ENCODE measurements at regions not wholly inside any gene's neighbourhood (a gene's known extent, or its start where the extent isn't known, plus 50 kb on each side); places are given as distances from the start of the nearest gene placed in this dataset.

GRCh38 chr12:131619736-131620506 is 91.0 kb upstream of the SFSWAP start:
- H3K79me2 ChIP-seq (ENCODE audit: control insufficient read depth, insufficient read depth, low read length): no peaks in the 10 kb centered on the region
- DNase-seq: no peak
- H2BK120ac ChIP-seq (ENCODE audit: low read depth, low read length): no peak overlapping the region
- H3K4me3 ChIP-seq (ENCODE audit: low read length): no peak overlapping the region
- no peaks in the 10 kb centered on the region for H3K27me3 ChIP-seq (ENCODE audit: insufficient read depth, low read length, poor library complexity)
- H4K5ac ChIP-seq (ENCODE audit: low read length): no peak overlapping the region
- no peak overlapping the region for H3K9ac ChIP-seq (ENCODE audit: low read length)
- H2BK15ac ChIP-seq (replicated peaks; ENCODE audit: low read depth): no peak overlapping the region
- no peaks in the 10 kb centered on the region for H3K36me3 ChIP-seq (ENCODE audit: control insufficient read depth, insufficient read depth, low read length)
- H3K56ac ChIP-seq (ENCODE audit: low read length): no peak overlapping the region
- no peak overlapping the region for H3K27ac ChIP-seq (ENCODE audit: low read depth, low read length)
- no peak overlapping the region for H3K18ac ChIP-seq (ENCODE audit: low read length)
- WGBS (ENCODE audit: extremely low coverage, insufficient coverage, low lambda C conversion rate): no CpG with 5 or more reads among the region's 21 CpGs
- no peak overlapping the region for H4K8ac ChIP-seq (ENCODE audit: low read depth, low read length)
- no peaks in the 10 kb centered on the region for H3K79me1 ChIP-seq (ENCODE audit: low read length)
- H3K4ac ChIP-seq (ENCODE audit: low read depth, low read length): no peak overlapping the region
- H3K4me1 ChIP-seq (ENCODE audit: control insufficient read depth, low read depth, low read length): peaks cover 8% of the 10 kb centered on the region
- H3K4me2 ChIP-seq (ENCODE audit: low read length): no peak overlapping the region
- H3K23ac ChIP-seq (ENCODE audit: low read length): no peak overlapping the region
- H2AK5ac ChIP-seq (ENCODE audit: low read length): no peak overlapping the region
- no peak overlapping the region for H2BK5ac ChIP-seq (ENCODE audit: low read length)

GRCh38 chr12:131620520-131620919 is 90.4 kb upstream of the SFSWAP start:
- Histone ChIP-seq H3K79me2 (ENCODE audit: control insufficient read depth, insufficient read depth, low read length) (no peaks in the 10 kb centered on the region), H3K56ac (ENCODE audit: low read length) (no peak overlapping the region), H3K18ac (ENCODE audit: low read length) (no peak overlapping the region), H2BK15ac (replicated peaks; ENCODE audit: low read depth) (no peak overlapping the region), H3K4me1 (ENCODE audit: control insufficient read depth, low read depth, low read length) (peaks cover 10% of the 10 kb centered on the region), H3K4me3 (ENCODE audit: low read length) (no peak overlapping the region), H3K36me3 (ENCODE audit: control insufficient read depth, insufficient read depth, low read length) (no peaks in the 10 kb centered on the region), H4K5ac (ENCODE audit: low read length) (no peak overlapping the region), H3K27ac (ENCODE audit: low read depth, low read length) (no peak overlapping the region), H3K4ac (ENCODE audit: low read depth, low read length) (no peak overlapping the region), H3K79me1 (ENCODE audit: low read length) (no peaks in the 10 kb centered on the region), H3K9ac (ENCODE audit: low read length) (no peak overlapping the region), H2BK5ac (ENCODE audit: low read length) (no peak overlapping the region), H3K27me3 (ENCODE audit: insufficient read depth, low read length, poor library complexity) (no peaks in the 10 kb centered on the region), H4K8ac (ENCODE audit: low read depth, low read length) (no peak overlapping the region), H3K4me2 (ENCODE audit: low read length) (no peak overlapping the region), H3K23ac (ENCODE audit: low read length) (no peak overlapping the region), H2AK5ac (ENCODE audit: low read length) (no peak overlapping the region), H2BK120ac (ENCODE audit: low read depth, low read length) (no peak overlapping the region)
- WGBS (ENCODE audit: extremely low coverage, insufficient coverage, low lambda C conversion rate): no CpG with 5 or more reads among the region's 6 CpGs
- DNase-seq: peak; percentile 46

- Histone ChIP-seq H3K36me3 (ENCODE audit: control insufficient read depth, insufficient read depth, low read length) (no peaks in the 10 kb centered on the region), H3K4me2 (ENCODE audit: low read length) (no peak overlapping the region), H3K56ac (ENCODE audit: low read length) (peak overlapping the region; percentile 82), H3K9ac (ENCODE audit: low read length) (no peak overlapping the region), H3K4ac (ENCODE audit: low read depth, low read length) (no peak overlapping the region), H3K4me1 (ENCODE audit: control insufficient read depth, low read depth, low read length) (peaks cover 11% of the 10 kb centered on the region), H3K23ac (ENCODE audit: low read length) (no peak overlapping the region), H3K27me3 (ENCODE audit: insufficient read depth, low read length, poor library complexity) (no peaks in the 10 kb centered on the region), H4K8ac (ENCODE audit: low read depth, low read length) (no peak overlapping the region), H2BK120ac (ENCODE audit: low read depth, low read length) (no peak overlapping the region), H4K5ac (ENCODE audit: low read length) (no peak overlapping the region), H3K18ac (ENCODE audit: low read length) (no peak overlapping the region), H2BK5ac (ENCODE audit: low read length) (no peak overlapping the region), H2BK15ac (replicated peaks; ENCODE audit: low read depth) (no peak overlapping the region), H3K79me1 (ENCODE audit: low read length) (no peaks in the 10 kb centered on the region), H3K79me2 (ENCODE audit: control insufficient read depth, insufficient read depth, low read length) (no peaks in the 10 kb centered on the region), H3K27ac (ENCODE audit: low read depth, low read length) (no peak overlapping the region), H3K4me3 (ENCODE audit: low read length) (no peak overlapping the region), H2AK5ac (ENCODE audit: low read length) (peak overlapping the region; percentile 95)
- no CpG with 5 or more reads among the region's 27 CpGs for WGBS (ENCODE audit: extremely low coverage, insufficient coverage, low lambda C conversion rate)
- no peak for DNase-seq
Observed at GRCh38 chr12:131620946-131621681, 89.8 kb upstream of the SFSWAP start.

- Histone ChIP-seq H3K27me3 (ENCODE audit: insufficient read depth, low read length, poor library complexity) (no peaks in the 10 kb centered on the region), H2AK5ac (ENCODE audit: low read length) (peak overlapping the region; percentile 95), H2BK15ac (replicated peaks; ENCODE audit: low read depth) (no peak overlapping the region), H4K8ac (ENCODE audit: low read depth, low read length) (no peak overlapping the region), H3K4me1 (ENCODE audit: control insufficient read depth, low read depth, low read length) (peaks cover 11% of the 10 kb centered on the region), H4K5ac (ENCODE audit: low read length) (no peak overlapping the region), H3K79me1 (ENCODE audit: low read length) (no peaks in the 10 kb centered on the region), H3K56ac (ENCODE audit: low read length) (peak overlapping the region; percentile 82), H3K9ac (ENCODE audit: low read length) (peak overlapping the region; percentile 37), H3K27ac (ENCODE audit: low read depth, low read length) (no peak overlapping the region), H3K4me2 (ENCODE audit: low read length) (no peak overlapping the region), H3K4ac (ENCODE audit: low read depth, low read length) (peak overlapping the region; percentile 1), H2BK120ac (ENCODE audit: low read depth, low read length) (no peak overlapping the region), H3K79me2 (ENCODE audit: control insufficient read depth, insufficient read depth, low read length) (no peaks in the 10 kb centered on the region), H3K36me3 (ENCODE audit: control insufficient read depth, insufficient read depth, low read length) (no peaks in the 10 kb centered on the region), H2BK5ac (ENCODE audit: low read length) (peak overlapping the region; percentile 32), H3K4me3 (ENCODE audit: low read length) (no peak overlapping the region), H3K23ac (ENCODE audit: low read length) (no peak overlapping the region), H3K18ac (ENCODE audit: low read length) (no peak overlapping the region)
- DNase-seq: peak; percentile 23
- no CpG with 5 or more reads among the region's 19 CpGs for WGBS (ENCODE audit: extremely low coverage, insufficient coverage, low lambda C conversion rate)
Observed at GRCh38 chr12:131621701-131622421, 89.0 kb upstream of the SFSWAP start.

- H3K27ac ChIP-seq (ENCODE audit: low read depth, low read length): no peak overlapping the region
- no peaks in the 10 kb centered on the region for H3K79me2 ChIP-seq (ENCODE audit: control insufficient read depth, insufficient read depth, low read length)
- peak overlapping the region; percentile 9 for H3K18ac ChIP-seq (ENCODE audit: low read length)
- H3K79me1 ChIP-seq (ENCODE audit: low read length): no peaks in the 10 kb centered on the region
- peak overlapping the region; percentile 48 for H2AK5ac ChIP-seq (ENCODE audit: low read length)
- WGBS (ENCODE audit: extremely low coverage, insufficient coverage, low lambda C conversion rate): no CpG with 5 or more reads among the region's 14 CpGs
- H3K36me3 ChIP-seq (ENCODE audit: control insufficient read depth, insufficient read depth, low read length): no peaks in the 10 kb centered on the region
- H3K4me2 ChIP-seq (ENCODE audit: low read length): no peak overlapping the region
- H2BK15ac ChIP-seq (replicated peaks; ENCODE audit: low read depth): no peak overlapping the region
- no peak overlapping the region for H2BK5ac ChIP-seq (ENCODE audit: low read length)
- no peak overlapping the region for H4K8ac ChIP-seq (ENCODE audit: low read depth, low read length)
- H3K27me3 ChIP-seq (ENCODE audit: insufficient read depth, low read length, poor library complexity): no peaks in the 10 kb centered on the region
- no peak overlapping the region for H3K4me3 ChIP-seq (ENCODE audit: low read length)
- DNase-seq: no peak
- H4K5ac ChIP-seq (ENCODE audit: low read length): no peak overlapping the region
- H3K4me1 ChIP-seq (ENCODE audit: control insufficient read depth, low read depth, low read length): peaks cover 11% of the 10 kb centered on the region
- H3K4ac ChIP-seq (ENCODE audit: low read depth, low read length): peak overlapping the region; percentile 1
- no peak overlapping the region for H3K23ac ChIP-seq (ENCODE audit: low read length)
- no peak overlapping the region for H3K9ac ChIP-seq (ENCODE audit: low read length)
- H2BK120ac ChIP-seq (ENCODE audit: low read depth, low read length): no peak overlapping the region
- H3K56ac ChIP-seq (ENCODE audit: low read length): peak overlapping the region; percentile 82
Observed at GRCh38 chr12:131622422-131622955, 88.4 kb upstream of the SFSWAP start.

Data from mesendoderm (in vitro differentiated cells).